ENCODE measurements at regions not wholly inside any gene's neighbourhood (a gene's known extent, or its start where the extent isn't known, plus 50 kb on each side); places are given as distances from the start of the nearest gene placed in this dataset.

DNA sequence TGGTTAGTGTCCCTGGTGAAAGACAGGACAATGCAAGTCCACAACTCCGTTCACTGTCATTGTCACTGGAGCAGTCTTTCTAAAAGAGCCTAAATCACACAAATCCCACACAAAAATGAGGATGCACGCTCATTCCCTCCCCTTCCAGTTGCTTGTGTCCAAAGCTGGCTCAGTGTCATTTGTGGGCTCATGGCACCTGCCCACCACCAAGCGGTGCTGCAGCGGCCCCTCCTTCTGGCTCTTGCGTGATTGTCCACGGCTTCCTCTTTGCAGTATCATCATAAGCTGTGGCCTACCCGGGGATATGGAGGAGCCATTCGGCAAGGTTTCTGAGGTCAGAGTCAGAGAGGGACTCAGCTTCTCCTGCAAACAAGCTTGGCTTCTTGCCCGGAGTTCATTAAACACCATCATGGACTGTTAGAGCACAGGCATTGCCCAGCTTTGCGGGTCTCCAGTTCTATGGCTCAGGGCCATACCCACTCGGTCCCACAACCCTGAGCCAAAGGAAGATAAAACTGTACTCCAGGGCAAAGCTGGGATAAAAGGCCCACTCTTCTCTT, 179.4 kb upstream of the AGAP1 start:
- DNase-seq = no peak

DNA sequence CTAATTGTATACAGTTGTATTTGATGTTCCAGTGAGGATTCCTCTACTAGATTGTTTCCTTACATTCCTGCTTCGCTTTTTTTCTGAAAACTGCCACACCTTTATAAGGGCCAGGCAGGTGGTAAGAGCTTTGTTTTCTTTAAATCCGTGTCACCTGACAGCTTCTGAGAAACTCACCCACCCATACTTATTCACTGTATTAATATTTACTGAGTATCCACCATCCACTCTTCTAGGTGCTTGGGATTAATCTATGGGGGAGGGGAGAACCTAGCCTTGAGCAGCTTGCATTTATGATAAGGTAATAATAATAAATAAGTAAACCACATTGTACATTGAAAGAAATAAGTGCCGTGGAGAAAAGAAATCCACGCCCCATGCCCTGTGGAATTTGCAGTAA, 174.7 kb upstream of the AGAP1 start:
- DNase-seq = no peak

DNA sequence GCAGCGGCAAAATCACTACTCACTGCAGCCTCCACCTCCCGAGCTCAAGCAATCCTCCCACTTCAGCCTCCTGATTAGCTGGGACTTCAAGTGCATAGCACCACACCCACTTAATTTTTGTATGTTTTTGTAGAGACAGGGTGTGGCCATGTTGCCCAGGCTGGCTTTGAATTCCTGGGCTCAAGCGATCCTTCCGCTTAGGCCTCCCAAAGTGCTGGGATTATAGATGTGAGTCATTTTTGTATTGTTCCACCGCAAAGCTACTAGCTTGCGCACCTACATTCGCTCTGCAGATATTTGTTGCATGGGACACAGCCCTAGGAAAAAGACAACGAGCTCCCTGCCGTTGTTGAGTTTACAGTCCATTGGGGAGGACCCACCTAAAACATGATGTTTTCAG, 173.5 kb upstream of the AGAP1 start:
- DNase-seq = no peak

DNA sequence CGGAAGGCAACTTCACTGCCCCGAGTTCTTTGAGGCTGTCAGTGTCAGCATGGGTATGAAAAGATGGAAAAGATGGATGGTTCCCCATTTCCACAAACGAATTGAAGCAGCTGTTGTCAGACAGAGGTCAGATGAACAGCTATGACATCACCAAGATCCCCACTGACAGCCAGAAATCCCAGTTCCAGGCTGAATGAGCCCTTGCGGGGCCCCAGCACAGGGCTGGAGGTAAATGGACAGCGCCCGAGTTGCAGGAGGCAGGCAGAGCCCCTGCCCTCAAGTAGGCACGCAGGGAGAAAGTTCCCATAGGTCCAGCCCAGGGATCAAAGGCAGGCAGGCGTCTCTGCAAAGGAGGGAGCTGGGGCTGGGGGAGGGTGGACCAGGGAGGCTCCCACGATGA, 169.5 kb upstream of the AGAP1 start:
- DNase-seq = no peak

DNA sequence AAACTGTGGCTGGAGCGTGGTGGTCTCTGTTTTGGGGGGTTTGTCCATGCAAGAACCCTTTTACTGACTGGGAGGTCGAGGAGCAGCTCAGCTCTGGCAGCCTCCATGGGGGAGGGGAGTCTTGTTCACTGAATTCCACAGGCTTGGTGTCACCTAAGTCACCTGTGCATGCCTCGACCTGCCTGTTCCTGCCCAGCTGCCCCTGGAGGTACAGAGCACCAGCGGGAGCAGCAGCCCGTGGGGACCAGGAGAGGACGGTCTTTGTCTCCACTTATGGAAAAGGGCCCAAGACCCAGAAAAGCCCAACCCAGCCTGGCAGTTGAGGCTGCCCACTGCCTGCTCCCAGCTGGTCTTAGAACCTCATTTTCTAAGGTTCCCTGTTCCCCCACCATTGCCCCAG, 168.7 kb upstream of the AGAP1 start:
- DNase-seq = no peak

DNA sequence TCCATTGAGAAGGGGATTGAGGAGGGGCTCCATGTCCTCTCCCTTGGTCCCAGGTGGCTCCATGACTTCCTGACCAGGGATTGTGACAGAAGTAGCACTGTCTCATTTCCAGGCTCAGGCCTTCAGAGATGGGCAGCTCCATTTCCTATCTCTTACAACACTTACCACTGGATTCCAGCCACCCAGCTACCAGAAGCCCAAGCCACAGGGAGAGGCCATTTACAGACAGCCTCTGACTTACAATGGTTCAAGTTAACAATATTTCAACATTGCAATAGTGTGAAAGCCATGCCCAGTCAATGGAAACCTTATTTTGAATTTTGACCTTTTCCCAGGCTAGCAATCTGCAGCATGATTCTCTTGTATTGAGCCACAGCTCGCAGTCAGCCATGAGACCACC, 164.9 kb upstream of the AGAP1 start:
- DNase-seq = no peak

DNA sequence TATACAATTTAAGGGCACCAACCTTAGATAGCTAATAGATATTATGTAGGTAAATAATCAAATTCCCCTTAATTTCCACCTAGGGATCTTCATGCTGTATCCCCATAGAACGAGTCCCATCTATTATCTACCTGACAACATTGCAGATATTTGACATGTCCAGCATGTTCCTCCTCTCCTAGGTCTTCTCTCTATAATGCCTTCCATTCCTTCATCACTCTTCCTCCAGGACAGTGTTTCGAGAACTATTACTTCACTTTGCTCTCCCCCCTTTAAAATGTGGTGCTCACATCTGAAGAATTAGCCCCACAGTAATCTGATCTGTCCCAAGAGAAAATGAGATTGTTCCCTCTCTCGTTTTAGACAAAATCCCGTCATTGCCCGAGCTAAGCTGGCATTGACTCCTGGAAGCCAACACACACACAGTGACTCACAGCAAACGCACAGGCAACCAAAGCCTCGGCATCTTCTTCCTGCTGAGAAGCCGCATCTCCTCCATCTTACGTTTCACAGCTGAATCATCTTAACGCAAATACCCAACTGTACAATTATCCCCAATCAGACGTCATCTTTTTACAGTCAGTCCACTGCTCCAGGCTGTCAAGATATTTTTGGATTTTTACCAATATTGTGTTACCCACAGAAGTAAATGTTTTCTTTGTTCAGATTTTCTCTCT, 162.9 kb upstream of the AGAP1 start:
- DNase-seq = no peak

DNA sequence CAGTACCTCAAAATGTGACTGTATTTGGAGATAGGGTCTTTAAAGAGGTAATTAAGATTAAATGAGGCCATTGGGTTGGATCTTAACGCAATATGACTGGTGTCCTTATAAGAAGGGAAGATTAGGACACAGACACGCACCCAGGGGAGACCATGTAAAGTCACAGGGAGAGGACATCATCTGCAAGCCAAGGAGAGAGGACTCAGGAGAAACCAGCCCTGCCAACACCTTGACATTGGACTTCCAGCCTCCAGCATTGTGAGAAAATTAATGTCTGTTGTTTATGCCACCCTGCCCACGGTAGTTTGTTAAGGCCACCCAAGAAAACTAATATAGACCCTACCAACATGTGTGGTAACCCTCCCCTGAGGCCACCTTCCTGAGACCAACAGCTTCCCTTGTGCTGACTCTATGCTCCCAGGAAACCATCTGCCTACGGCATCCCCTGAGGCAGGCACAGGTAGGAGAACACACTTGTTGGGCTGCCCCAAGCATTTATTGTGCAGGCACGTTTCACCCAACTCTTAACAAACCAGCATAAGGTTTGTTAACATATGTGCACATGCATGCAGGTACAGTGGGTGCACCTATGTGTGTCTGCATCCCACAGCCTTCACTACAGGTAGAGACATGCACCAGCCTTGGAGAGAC, 161.5 kb upstream of the AGAP1 start:
- DNase-seq = no peak

DNA sequence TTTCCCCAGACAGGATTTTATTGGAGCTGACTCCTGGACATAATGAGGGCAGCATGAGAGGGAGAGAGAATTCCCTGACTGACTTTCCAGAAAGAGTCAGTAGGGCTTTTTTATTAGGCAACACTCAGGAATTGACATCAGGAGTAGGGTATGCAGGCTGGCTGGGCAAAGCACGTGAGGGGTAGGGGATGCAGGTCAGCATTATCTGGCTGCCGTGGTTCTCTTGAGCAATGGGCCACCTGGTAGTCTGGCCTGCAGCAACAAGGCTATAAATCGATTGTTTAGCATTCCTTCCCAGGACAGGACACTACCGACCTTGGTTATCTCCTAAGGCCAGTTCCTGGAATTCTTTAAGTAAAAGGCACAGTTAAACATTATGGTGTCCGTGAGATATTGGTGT, 160.8 kb upstream of the AGAP1 start:
- no peak for DNase-seq

DNA sequence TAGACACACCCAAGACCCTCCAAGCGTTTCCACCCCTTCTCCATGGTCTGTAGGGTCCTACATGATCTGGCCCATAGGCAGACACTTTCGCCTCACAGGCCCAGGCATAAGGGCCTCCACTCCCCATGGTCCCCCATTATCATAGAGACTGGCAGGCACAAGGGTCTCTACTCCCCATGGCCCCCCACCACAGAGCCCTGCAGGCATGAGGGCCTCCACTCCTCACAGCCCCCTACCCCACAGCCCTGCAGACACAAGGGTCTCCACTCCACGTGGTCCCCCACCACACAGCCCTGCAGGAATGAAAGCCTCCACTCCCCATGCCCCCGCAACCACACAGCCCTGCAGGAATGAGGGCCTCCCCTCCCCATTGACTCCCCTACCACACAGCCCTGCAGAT, 159.7 kb upstream of the AGAP1 start:
- DNase-seq = no peak

DNA sequence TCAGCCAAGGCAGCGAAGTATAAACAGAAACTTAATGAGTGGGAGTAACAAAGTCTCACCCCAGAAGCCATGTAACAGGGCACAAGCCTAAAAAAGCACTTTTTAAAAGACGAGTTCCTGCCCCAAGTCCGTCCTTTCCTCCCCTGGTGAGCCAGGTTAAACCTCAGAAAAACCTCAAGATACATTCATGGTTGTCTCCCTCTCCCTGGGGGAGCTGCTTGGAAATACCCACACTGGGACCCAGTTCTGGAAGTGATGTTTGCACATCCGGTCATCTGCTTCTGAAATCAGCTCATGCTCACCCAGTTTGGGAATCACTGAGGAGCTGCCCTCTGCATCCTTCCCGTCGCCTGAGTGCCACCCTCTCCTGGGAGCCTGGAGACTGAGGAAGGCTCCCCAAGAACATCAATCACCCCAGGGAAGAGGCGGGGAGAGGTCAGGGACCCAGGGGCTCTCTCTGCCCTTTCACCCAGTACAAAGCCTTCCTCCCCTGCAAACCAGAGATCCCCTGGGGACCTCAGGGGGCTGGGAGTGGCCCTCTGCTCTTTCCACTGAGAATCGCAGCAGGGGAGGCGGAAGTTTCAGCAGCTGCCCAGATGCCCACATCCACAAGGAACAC, 150.6 kb upstream of the AGAP1 start:
- no peak for DNase-seq

DNA sequence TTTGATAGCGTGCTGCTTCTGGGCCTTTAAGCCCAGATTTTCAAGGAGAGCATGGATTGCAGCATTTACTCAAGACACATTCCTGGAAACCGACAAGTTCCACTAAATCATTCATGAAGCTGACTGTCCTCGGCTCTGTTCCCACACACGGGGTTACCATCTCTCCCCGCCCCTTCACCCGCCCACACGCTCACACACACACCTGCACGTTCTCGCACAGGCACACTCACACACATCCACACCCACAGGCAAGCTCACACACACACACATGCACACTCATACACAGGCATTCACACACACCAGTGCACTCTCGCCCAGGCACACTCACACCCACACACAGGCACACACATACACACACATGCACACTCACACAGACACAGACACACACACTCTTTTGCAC, 150.0 kb upstream of the AGAP1 start:
- DNase-seq = no peak

DNA sequence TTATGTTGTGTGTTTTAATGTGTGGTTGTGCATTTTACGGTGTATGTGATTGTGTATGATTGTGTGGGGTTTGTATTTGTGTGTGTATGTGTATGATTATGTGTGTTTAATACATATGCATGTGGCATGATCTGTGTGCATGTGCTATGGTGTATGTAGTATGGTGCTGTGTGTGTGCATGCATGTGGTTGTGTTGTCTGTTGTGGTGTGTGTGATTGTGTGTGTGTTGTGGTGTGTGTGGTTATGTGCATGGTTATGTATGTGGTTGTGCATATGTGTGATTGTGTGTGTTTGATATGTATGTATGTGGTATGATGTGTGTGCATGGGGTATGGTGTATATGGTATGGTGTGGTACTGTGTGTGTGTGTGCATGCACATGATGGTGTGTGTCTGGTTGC, 148.1 kb upstream of the AGAP1 start:
- no peak for DNase-seq

DNA sequence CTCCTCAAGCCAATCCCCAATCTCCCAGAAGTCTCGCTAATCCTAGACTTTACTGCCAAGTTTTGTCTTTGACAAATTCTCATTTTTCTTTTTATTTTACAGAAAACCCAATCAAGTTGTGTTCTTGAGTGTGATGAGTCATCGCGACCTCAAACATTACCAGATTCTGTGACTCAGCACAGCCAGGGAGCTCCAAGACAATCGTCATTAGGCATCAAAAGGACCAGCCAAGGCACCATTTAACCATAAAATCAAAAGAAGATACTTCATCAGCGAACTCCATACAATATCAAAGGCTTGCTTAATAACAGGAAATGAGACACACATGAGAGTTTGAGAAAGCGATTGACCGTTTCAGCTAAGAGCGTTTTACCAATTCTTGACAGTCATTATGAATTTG, 146.2 kb upstream of the AGAP1 start:
- no peak for DNase-seq

DNA sequence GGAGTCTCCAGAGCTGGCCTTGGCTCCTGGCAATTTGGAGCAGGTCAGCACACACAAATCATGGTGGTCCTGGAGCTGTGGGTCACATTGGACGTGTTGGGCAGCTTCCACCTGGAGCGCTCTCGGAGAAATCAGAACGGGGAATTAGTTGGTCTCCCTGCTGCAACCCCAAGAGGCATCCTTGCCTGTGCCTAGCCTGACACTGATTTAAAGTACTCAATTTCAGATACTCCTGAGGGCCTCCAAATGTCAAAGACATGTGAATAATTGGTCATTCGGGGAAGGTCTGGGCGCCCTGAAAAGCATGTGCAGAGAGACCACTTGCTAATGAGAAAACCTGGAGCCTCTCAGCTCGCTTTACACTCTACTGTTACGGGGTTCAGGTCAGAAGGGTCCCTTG, 145.5 kb upstream of the AGAP1 start:
- DNase-seq = no peak

DNA sequence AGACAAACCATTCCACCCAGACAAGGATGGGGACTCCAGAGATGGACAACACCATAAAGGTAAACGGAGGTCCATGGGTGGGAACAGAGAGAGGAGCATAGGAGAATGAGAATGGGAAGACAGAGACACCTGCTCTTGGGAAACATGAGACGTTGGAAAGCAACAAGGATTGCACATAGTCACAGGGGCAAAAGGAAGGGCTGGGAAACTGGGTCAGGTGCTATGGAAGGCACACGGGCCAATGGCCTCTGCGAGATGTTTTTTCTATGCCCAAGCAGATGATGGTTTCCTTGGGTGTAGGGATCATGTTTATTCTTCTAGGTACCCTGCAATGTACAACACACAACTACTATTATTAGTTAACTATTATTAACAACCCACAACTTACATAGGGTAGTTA, 143.6 kb upstream of the AGAP1 start:
- no peak for DNase-seq

DNA sequence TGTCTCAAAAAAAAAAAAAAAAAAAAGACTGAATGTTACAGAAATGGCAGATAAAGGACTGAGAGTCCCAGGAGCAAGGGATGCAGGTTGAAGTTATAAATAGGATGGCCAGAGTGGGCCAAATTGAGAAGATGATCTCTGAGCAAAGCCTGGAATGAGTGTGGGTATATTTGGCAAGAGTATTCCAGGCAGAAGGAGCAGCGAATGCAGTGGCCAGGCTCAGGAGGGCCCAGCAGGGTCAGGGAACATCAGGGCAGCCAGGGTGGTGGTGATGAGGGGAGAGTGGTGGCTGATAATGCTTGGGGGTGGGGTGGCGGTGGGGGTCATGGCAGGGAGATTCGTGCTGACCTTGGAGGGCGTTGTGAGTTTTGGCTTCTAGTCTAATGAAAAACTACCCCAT, 141.3 kb upstream of the AGAP1 start:
- no peak for DNase-seq

DNA sequence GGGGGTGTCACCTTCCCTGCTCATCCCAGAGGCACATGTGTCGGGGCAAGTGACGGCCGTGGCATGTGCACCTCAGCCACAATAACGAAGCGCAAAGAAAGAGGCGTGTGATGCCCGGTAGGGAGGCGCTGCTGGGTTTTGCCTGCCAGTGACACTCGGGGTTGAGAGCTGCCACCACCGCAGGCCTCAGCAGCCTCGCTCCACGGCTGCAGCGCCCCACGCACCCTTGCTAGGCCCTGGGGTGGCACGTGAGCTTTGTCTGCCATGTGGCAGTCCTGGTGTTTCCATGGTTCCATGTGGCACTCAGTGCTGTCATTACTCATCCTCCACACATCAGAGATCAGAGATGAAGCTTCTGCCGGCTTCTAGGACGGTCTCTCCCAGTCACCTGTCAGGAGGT, 136.0 kb upstream of the AGAP1 start:
- DNase-seq = no peak

DNA sequence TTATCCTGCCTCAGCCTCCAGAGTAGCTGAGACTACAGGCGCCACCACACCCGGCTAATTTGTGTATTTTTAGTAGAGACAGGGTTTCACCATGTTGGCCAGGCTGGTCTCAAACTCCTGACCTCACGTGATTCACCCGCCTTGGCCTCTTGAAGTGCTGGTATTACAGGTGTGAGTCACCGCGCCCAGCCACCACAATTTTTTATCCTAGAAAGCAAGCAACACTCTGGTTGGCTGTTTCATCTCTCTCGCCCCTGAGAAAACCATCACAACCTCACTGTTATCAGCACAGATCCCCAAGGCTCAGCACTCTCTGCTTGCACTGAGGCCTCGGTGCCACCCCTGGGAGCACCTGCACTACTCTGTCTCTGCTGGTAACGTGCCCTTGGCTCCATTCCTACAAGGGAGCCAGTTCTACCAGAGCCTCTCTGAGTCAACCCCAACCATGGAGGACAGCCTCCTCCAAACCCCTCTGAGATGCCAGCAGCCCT, 134.8 kb upstream of the AGAP1 start:
- DNase-seq = no peak

DNA sequence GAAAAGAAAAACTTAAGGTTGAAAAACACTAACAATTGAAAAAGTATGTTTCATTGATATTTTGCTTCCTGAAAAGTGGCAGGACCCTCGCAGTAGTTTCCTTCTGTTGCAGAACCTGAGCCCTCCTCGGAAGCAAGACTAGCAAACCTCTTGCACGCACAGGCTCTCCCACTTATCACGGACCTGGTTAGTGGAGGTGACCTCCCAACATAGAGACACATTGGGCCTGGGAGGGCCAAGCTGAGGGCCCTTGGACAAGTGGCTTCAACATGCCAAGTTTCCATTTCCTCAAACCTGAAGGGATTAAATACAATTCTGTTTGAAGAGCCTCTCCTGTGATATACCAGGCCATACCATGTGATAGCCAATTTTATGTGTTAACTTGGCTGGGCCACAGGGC, 133.4 kb upstream of the AGAP1 start:
- no peak for DNase-seq

DNA sequence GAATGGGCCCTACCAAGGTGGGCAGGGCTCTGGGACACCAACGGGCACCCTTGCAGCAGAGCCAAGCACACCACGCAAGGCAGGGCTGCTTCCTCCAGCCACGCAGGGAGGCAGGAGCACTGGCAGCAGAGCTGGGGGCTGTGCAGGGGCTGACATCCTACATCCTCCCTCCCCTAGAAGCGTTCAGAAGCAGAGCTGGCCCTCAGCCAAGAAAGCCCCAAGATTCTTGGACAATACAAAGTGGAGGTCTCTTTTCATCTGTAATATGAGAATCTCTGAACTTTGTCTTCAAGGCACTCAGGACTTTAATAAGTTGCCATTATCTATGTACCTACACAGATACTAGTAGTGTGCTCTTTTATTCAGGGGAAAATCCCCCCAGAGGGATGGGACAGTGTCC, 128.1 kb upstream of the AGAP1 start:
- no peak for DNase-seq

DNA sequence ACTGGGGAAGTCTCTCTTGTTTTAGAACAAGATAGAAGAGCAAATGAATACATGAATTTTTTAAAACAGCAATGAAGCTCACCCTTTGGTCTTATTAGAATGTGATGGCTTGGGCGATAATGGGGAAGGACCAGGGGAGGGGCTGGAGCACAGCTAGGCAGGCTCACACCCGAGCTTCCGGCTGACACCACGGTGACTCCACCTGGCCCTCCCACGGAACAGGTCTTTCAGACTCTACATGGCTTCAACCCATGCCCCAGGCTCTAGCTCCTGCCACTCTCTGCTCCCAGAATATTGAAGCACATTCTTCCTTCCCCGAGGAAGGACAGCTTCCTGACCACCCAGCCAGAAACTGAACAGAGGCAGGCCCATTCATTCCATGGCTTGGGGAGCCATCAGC, 127.5 kb upstream of the AGAP1 start:
- no peak for DNase-seq

DNA sequence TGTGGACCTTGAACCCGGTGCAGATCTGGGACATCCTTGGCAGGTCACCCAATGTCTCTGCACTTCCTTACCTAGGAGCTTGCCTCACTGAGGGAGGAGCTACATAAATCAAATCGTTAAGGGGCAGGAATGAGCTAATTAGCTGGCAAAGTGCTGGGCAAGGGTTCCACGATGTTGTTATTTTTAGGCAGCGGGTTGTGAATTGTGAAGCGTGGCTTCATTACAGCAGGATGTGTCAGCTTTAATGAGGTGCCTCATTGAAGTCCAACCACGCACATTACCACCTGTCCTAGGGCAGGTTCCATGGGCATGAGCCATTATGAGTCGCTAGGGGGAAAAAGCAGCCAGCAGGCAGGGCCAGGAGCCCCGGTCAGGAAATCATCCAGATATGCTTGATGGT, 127.0 kb upstream of the AGAP1 start:
- no peak for DNase-seq

DNA sequence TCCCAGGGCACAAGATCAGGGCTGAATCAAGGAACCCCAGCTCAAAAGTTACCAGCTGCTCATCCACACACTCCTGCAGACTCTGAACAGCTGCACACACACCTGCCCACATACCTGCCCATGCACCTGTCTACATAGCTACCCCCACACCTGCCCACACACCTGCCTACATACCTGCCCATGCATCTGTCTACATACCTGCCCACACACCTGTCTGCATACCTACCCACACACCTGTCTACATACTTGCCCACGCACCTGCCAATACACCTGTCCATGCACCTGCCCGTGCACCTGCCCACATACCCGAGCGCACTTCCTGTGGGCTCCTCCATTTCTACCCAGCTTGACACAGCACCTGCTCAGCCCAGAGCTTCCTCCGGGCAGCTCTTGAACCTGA, 122.8 kb upstream of the AGAP1 start:
- DNase-seq = no peak

Measured in NCI-H1930 (cell line).